Suprapubic skin (tissue), 4 donors: ENCODE measurements at regions not wholly inside any gene's neighbourhood (a gene's known extent, or its start where the extent isn't known, plus 50 kb on each side); places are given as distances from the start of the nearest gene placed in this dataset.

Experiments
- CTCF ChIP-seq, 2 donors: fragments of 200-600 bp in 1 of 2; fragments of 450-650 bp in 1 of 2; sonication (generic) in 1 of 2; IDR thresholded peaks; one replicate each; pipeline ENCODE4 v1.5.1; 2016 to 2019; ENCODE audit warnings: antibody characterized with exemption in 2 of 2, mild to moderate bottlenecking in 1 of 2, moderate library complexity in 1 of 2
- EP300 ChIP-seq: sonication (generic); formaldehyde crosslinking; IDR thresholded peaks from one replicate; pipeline ENCODE4 v1.6.1; 2017; ENCODE audit warnings: antibody characterized with exemption
- POLR2A ChIP-seq, 2 donors: fragments of 450-650 bp; IDR thresholded peaks; one replicate each; pipeline ENCODE4 v1.6.1; 2017; ENCODE audit warnings: antibody characterized with exemption in 2 of 2, mild to moderate bottlenecking in 2 of 2, moderate library complexity in 2 of 2
- POLR2AphosphoS5 ChIP-seq, 3 donors: sonication (generic); formaldehyde crosslinking; IDR thresholded peaks; one replicate each; pipeline ENCODE4 v1.6.1; 2017; ENCODE audit warnings: antibody characterized with exemption in 3 of 3

- TF ChIP-seq CTCF (IDR thresholded peaks at IDR 0.05) (no peak), EP300 (no peak), POLR2AphosphoS5 (IDR thresholded peaks at IDR 0.05) (no peak), POLR2A (IDR thresholded peaks at IDR 0.05) (no peak)
These were observed 266.5 kb upstream of the SPOPL start for GRCh38 chr2:138235041-138235440.
